Stimulated activated CD4-positive, alpha-beta T cell treated with anti-CD3 and anti-CD28 coated beads, Interleukin-1b, Interleukin-23, amount 100 ng/mL, for 4 hours (primary cell): ENCODE measurements at regions not wholly inside any gene's neighbourhood (a gene's known extent, or its start where the extent isn't known, plus 50 kb on each side); places are given as distances from the start of the nearest gene placed in this dataset.
"Not testable (repeated sequence)": the region's sequence is repeated elsewhere in the genome, so short reads cannot be mapped to it uniquely, and the experiment has no call there.

Experiments
- DNase-seq, 2 donors: peaks; one replicate each; pipeline ENCODE4 v3.0.0-alpha.2; 2020; ENCODE audit warnings: low read depth in 2 of 2

GRCh38 chr1:120278259-120278610, 101.9 kb upstream of the SEC22B start:
- not testable (repeated sequence) for DNase-seq

- not testable (repeated sequence) for DNase-seq
Observed at GRCh38 chr1:120277428-120278258, 101.3 kb upstream of the SEC22B start.

- DNase-seq = not testable (repeated sequence)
Observed at GRCh38 chr1:120276710-120277109, 100.4 kb upstream of the SEC22B start.

- DNase-seq = not testable (repeated sequence)
Observed at GRCh38 chr1:120274438-120274837, 98.1 kb upstream of the SEC22B start.

GRCh38 chr1:120273363-120273762, 97.0 kb upstream of the SEC22B start:
- not testable (repeated sequence) for DNase-seq

GRCh38 chr1:120272242-120272641, 95.9 kb upstream of the SEC22B start:
- not testable (repeated sequence) for DNase-seq

- not testable (repeated sequence) for DNase-seq
Observed at GRCh38 chr1:120271561-120272221, 95.4 kb upstream of the SEC22B start.

GRCh38 chr1:120267894-120268551, 91.7 kb upstream of the SEC22B start:
- DNase-seq = not testable (repeated sequence)

- DNase-seq = not testable (repeated sequence)
Observed at GRCh38 chr1:120264564-120264963, 88.2 kb upstream of the SEC22B start.

- DNase-seq = not testable (repeated sequence)
Observed at GRCh38 chr1:120262791-120263751, 86.8 kb upstream of the SEC22B start.

- not testable (repeated sequence) for DNase-seq
Observed at GRCh38 chr1:120257778-120258105, 81.4 kb upstream of the SEC22B start.

- not testable (repeated sequence) for DNase-seq
Observed at GRCh38 chr1:120257064-120257777, 80.9 kb upstream of the SEC22B start.

GRCh38 chr1:120250756-120251155, 74.4 kb upstream of the SEC22B start:
- not testable (repeated sequence) for DNase-seq

GRCh38 chr1:120248726-120249427, 72.6 kb upstream of the SEC22B start:
- not testable (repeated sequence) for DNase-seq

GRCh38 chr1:120248203-120248602, 71.9 kb upstream of the SEC22B start:
- DNase-seq = not testable (repeated sequence)

GRCh38 chr1:120243867-120244266, 67.5 kb upstream of the SEC22B start:
- not testable (repeated sequence) for DNase-seq

- DNase-seq = not testable (repeated sequence)
Observed at GRCh38 chr1:120242582-120242981, 66.3 kb upstream of the SEC22B start.

GRCh38 chr1:120241868-120242267, 65.5 kb upstream of the SEC22B start:
- DNase-seq = not testable (repeated sequence)

GRCh38 chr1:120240181-120240580, 63.9 kb upstream of the SEC22B start:
- DNase-seq = not testable (repeated sequence)

- DNase-seq = not testable (repeated sequence)
Observed at GRCh38 chr1:120239351-120239750, 63.0 kb upstream of the SEC22B start.
